GM23248 (cell line): ENCODE measurements at regions not wholly inside any gene's neighbourhood (a gene's known extent, or its start where the extent isn't known, plus 50 kb on each side); places are given as distances from the start of the nearest gene placed in this dataset.
"Not testable (repeated sequence)": the region's sequence is repeated elsewhere in the genome, so short reads cannot be mapped to it uniquely, and the experiment has no call there.

Source experiments
- EZH2 ChIP-seq: fragments of 200-600 bp; sonication (generic); IDR thresholded peaks from 2 replicates; pipeline ENCODE4 v1.6.1; 2018; ENCODE audit warnings: antibody characterized with exemption, mild to moderate bottlenecking; ENCODE audit not compliant: insufficient read depth, poor library complexity, severe bottlenecking
- EZH2phosphoT487 ChIP-seq: fragments of 200-600 bp; sonication (generic); IDR thresholded peaks from 2 replicates; pipeline ENCODE4 v1.6.1; 2018; ENCODE audit warnings: antibody characterized with exemption, moderate library complexity, mild to moderate bottlenecking, low read depth; ENCODE audit not compliant: insufficient read depth

- TF ChIP-seq EZH2, EZH2phosphoT487: not testable (repeated sequence)
Measured at GRCh38 chr17:63057560-63057959, 91.5 kb downstream of the TANC2 start.
